CD4-positive, alpha-beta T cell (primary cell): ENCODE measurements at regions not wholly inside any gene's neighbourhood (a gene's known extent, or its start where the extent isn't known, plus 50 kb on each side); places are given as distances from the start of the nearest gene placed in this dataset.

Source experiments
- ATAC-seq: fragments of 200-7000 bp; cut with Tn5 transposase; one replicate; pipeline ENCODE4 v1.10.0; 2022; ENCODE audit warnings: mild to moderate bottlenecking; ENCODE audit not compliant: poor library complexity
- CTCF ChIA-PET: fragments of 350-600 bp; sonication (Branson Sonifier 250); formaldehyde crosslinking; loops from one replicate; lab custom pipeline; 2021; ENCODE audit warnings: antibody characterized with exemption, inconsistent platforms; lab: Charles Lee
- POLR2A ChIA-PET: fragments of 350-600 bp; sonication (Branson Sonifier 250); formaldehyde crosslinking; loops from one replicate; lab custom pipeline; 2021; ENCODE audit warnings: antibody characterized with exemption, inconsistent platforms; lab: Charles Lee
- DNase-seq, 14 experiments: peaks; one replicate each; pipeline ENCODE4 v3.0.0-alpha.2; 2013 to 2020; ENCODE audit warnings: mixed read lengths in 2 of 14
- H3K27ac ChIP-seq, 2 donors: one replicate each; pipeline versions ENCODE4 v1.5.1 to v1.7.0; 2013; ENCODE audit warnings: low read length in 2 of 2, low read depth in 1 of 2, mild to moderate bottlenecking in 1 of 2
- H3K27me3 ChIP-seq, 2 experiments: 1 replicate in 1 of 2; 2 replicates in 1 of 2; pipeline versions ENCODE4 v1.6.1 to v1.7.0; 2013; ENCODE audit warnings: low read length in 2 of 2, control low read depth in 1 of 2, mild to moderate bottlenecking in 1 of 2, moderate library complexity in 1 of 2; ENCODE audit not compliant: insufficient read depth in 2 of 2, control insufficient read depth in 1 of 2
- H3K36me3 ChIP-seq: one replicate; pipeline ENCODE4 v1.6.1; 2013; ENCODE audit warnings: low read length, control low read depth; ENCODE audit not compliant: insufficient read depth
- H3K4me1 ChIP-seq: one replicate; pipeline ENCODE4 v1.6.1; 2013; ENCODE audit warnings: low read length, control low read depth; ENCODE audit not compliant: insufficient read depth
- H3K4me3 ChIP-seq: one replicate; pipeline ENCODE4 v1.5.1; 2013; ENCODE audit warnings: mild to moderate bottlenecking, low read length, moderate library complexity
- H3K9me3 ChIP-seq, 2 experiments: 1 replicate in 1 of 2; 2 replicates in 1 of 2; pipeline versions ENCODE4 v1.6.1 to v1.7.0; 2013; ENCODE audit warnings: low read length in 2 of 2, mild to moderate bottlenecking in 2 of 2, control low read depth in 1 of 2, moderate library complexity in 1 of 2; ENCODE audit not compliant: control insufficient read depth in 1 of 2, insufficient read depth in 1 of 2
- H3K27ac Mint-ChIP-seq: one replicate; pipeline ENCODE4 v1.8.0; 2020; ENCODE audit warnings: mixed read lengths
- H3K27me3 Mint-ChIP-seq: one replicate; pipeline ENCODE4 v1.8.0; 2021; ENCODE audit warnings: mixed read lengths
- H3K36me3 Mint-ChIP-seq: one replicate; pipeline ENCODE4 v1.8.0; 2021; ENCODE audit warnings: low read depth, mixed read lengths
- H3K4me1 Mint-ChIP-seq: one replicate; pipeline ENCODE4 v1.8.0; 2021; ENCODE audit warnings: low read depth, mixed read lengths
- H3K4me3 Mint-ChIP-seq: one replicate; pipeline ENCODE4 v1.8.0; 2020; ENCODE audit warnings: mild to moderate bottlenecking, mixed read lengths
- H3K9me3 Mint-ChIP-seq: one replicate; pipeline ENCODE4 v1.8.0; 2020; ENCODE audit warnings: mixed read lengths
- CTCF ChIP-seq: fragments of 200-600 bp; IDR thresholded peaks from one replicate; pipeline ENCODE4 v1.8.0; 2022; ENCODE audit warnings: antibody characterized with exemption, mild to moderate bottlenecking
- intact Hi-C, 2 experiments: fragments of 100-400 bp; cut with DNase I in 1 of 2; cut with micrococcal nuclease in 1 of 2; formaldehyde crosslinking; loops; one replicate each; pipeline versions ENCODE4 v1.15.1 to v1.9.0; 2023 to 2025; cut with DNase I, micrococcal nuclease

GRCh38 chr16:5722116-5722619 lies 624.6 kb upstream of the EEF2KMT start:
- H3K27me3 ChIP-seq, result no peaks in the 10 kb centered on the region
- peaks cover 0 to 6% of the 10 kb centered on the region in 2 experiments for H3K9me3 ChIP-seq
- intact Hi-C loops, result no loop called here
- no peaks in the 10 kb centered on the region for H3K4me1 ChIP-seq
- Mint-ChIP-seq H3K36me3 (no peaks in the 10 kb centered on the region), H3K9me3 (peaks cover 2% of the 10 kb centered on the region), H3K4me1 (no peaks in the 10 kb centered on the region), H3K27ac (no peak overlapping the region), H3K27me3 (no peaks in the 10 kb centered on the region), H3K4me3 (no peak overlapping the region)
- POLR2A ChIA-PET, result no interaction called here
- no peak for DNase-seq
- no peak for ATAC-seq
- no peaks in the 10 kb centered on the region for H3K36me3 ChIP-seq
- H3K27ac ChIP-seq, result no peak overlapping the region
- CTCF ChIA-PET, result no interaction called here
- no peak overlapping the region for H3K4me3 ChIP-seq
- TF ChIP-seq CTCF, result no peak

GRCh38 chr16:5715155-5715554 lies 617.6 kb upstream of the EEF2KMT start:
- Histone ChIP-seq H3K36me3 (no peaks in the 10 kb centered on the region), H3K27ac (no peak overlapping the region), H3K4me1 (no peaks in the 10 kb centered on the region), H3K9me3 (peaks cover 7 to 9% of the 10 kb centered on the region in 2 experiments), H3K27me3 (no peaks in the 10 kb centered on the region), H3K4me3 (no peak overlapping the region)
- Mint-ChIP-seq H3K27ac (no peak overlapping the region), H3K27me3 (no peaks in the 10 kb centered on the region), H3K36me3 (no peaks in the 10 kb centered on the region), H3K4me3 (no peak overlapping the region), H3K4me1 (no peaks in the 10 kb centered on the region), H3K9me3 (peaks cover 12% of the 10 kb centered on the region)
- ChIA-PET POLR2A (no interaction called here), CTCF (no interaction called here)
- no peak for ATAC-seq
- TF ChIP-seq CTCF, result no peak
- DNase-seq, result no peak
- intact Hi-C loops, result no loop called here

- H3K27ac ChIP-seq, result no peak overlapping the region
- H3K27me3 ChIP-seq, result no peaks in the 10 kb centered on the region
- Mint-ChIP-seq H3K27ac (no peak overlapping the region), H3K4me1 (no peaks in the 10 kb centered on the region), H3K4me3 (no peak overlapping the region), H3K9me3 (peaks cover 7% of the 10 kb centered on the region), H3K36me3 (no peaks in the 10 kb centered on the region), H3K27me3 (no peaks in the 10 kb centered on the region)
- ChIA-PET POLR2A (no interaction called here), CTCF (no interaction called here)
- no peak for TF ChIP-seq CTCF
- peaks cover 7 to 11% of the 10 kb centered on the region in 2 experiments for H3K9me3 ChIP-seq
- intact Hi-C loops, result no loop called here
- H3K4me3 ChIP-seq, result no peak overlapping the region
- H3K4me1 ChIP-seq, result no peaks in the 10 kb centered on the region
- no peaks in the 10 kb centered on the region for H3K36me3 ChIP-seq
- no peak for ATAC-seq
- DNase-seq, result no peak
Observed at GRCh38 chr16:5709889-5710288, 612.3 kb upstream of the EEF2KMT start.
